ENCODE measurements at regions not wholly inside any gene's neighbourhood (a gene's known extent, or its start where the extent isn't known, plus 50 kb on each side); places are given as distances from the start of the nearest gene placed in this dataset.

- H3K4me1 ChIP-seq (ENCODE audit: control insufficient read depth, low read length), result no peaks in the 10 kb centered on the region
- H3K4me3 ChIP-seq (ENCODE audit: low read length), result no peak overlapping the region
- H3F3A ChIP-seq (ENCODE audit: control insufficient read depth, insufficient read depth), result no peaks in the 10 kb centered on the region
- H3K27ac ChIP-seq (ENCODE audit: low read depth, low read length), result no peak overlapping the region
- no peaks in the 10 kb centered on the region for H3K36me3 ChIP-seq (ENCODE audit: control insufficient read depth, low read length)
- no peaks in the 10 kb centered on the region for H3K9me2 ChIP-seq (replicated peaks; ENCODE audit: control insufficient read depth, low read length)
- H3K27me3 ChIP-seq (ENCODE audit: control insufficient read depth, low read length), result peaks cover 7% of the 10 kb centered on the region; the same call in 1 of the 2 replicates
- TF ChIP-seq EZH2phosphoT487 (IDR thresholded peaks at IDR 0.05; ENCODE audit: borderline replicate concordance, low read length) (no peak), CTCF (IDR thresholded peaks at IDR 0.05; ENCODE audit: low read depth, low read length, poor library complexity, severe bottlenecking) (no peak)
- no peak overlapping the region for H3K4me2 ChIP-seq (ENCODE audit: low read length)
- no peaks in the 10 kb centered on the region for H4K20me1 ChIP-seq (ENCODE audit: control insufficient read depth, insufficient read depth, low read depth, low read length)
- H3K79me2 ChIP-seq (ENCODE audit: control insufficient read depth, low read length), result no peaks in the 10 kb centered on the region
- H3K9me3 ChIP-seq (ENCODE audit: control insufficient read depth, insufficient read depth, low read length), result no peaks in the 10 kb centered on the region; the same call in 1 of the 2 replicates
Observed at GRCh38 chr14:76678244-76678800, 82.9 kb upstream of the VASH1 start.

GRCh38 chr14:76682367-76682766 lies 78.9 kb upstream of the VASH1 start:
- Histone ChIP-seq H4K20me1 (ENCODE audit: control insufficient read depth, insufficient read depth, low read depth, low read length) (no peaks in the 10 kb centered on the region), H3K36me3 (ENCODE audit: control insufficient read depth, low read length) (no peaks in the 10 kb centered on the region), H3K4me3 (ENCODE audit: low read length) (no peak overlapping the region), H3K9me3 (ENCODE audit: control insufficient read depth, insufficient read depth, low read length) (no peaks in the 10 kb centered on the region; the same call in 1 of the 2 replicates), H3K4me1 (ENCODE audit: control insufficient read depth, low read length) (no peaks in the 10 kb centered on the region), H3K79me2 (ENCODE audit: control insufficient read depth, low read length) (no peaks in the 10 kb centered on the region), H3F3A (ENCODE audit: control insufficient read depth, insufficient read depth) (no peaks in the 10 kb centered on the region), H3K9me2 (replicated peaks; ENCODE audit: control insufficient read depth, low read length) (no peaks in the 10 kb centered on the region), H3K27me3 (ENCODE audit: control insufficient read depth, low read length) (no peaks in the 10 kb centered on the region; the same call in 1 of the 2 replicates), H3K4me2 (ENCODE audit: low read length) (no peak overlapping the region), H3K27ac (ENCODE audit: low read depth, low read length) (no peak overlapping the region)
- no peak for TF ChIP-seq CTCF (IDR thresholded peaks at IDR 0.05; ENCODE audit: low read depth, low read length, poor library complexity, severe bottlenecking)

GRCh38 chr14:76686646-76687045 lies 74.6 kb upstream of the VASH1 start:
- Histone ChIP-seq H3K9me2 (replicated peaks; ENCODE audit: control insufficient read depth, low read length) (no peaks in the 10 kb centered on the region), H3K9me3 (ENCODE audit: control insufficient read depth, insufficient read depth, low read length) (no peaks in the 10 kb centered on the region; the same call in 1 of the 2 replicates), H3K79me2 (ENCODE audit: control insufficient read depth, low read length) (no peaks in the 10 kb centered on the region), H4K20me1 (ENCODE audit: control insufficient read depth, insufficient read depth, low read depth, low read length) (no peaks in the 10 kb centered on the region), H3K36me3 (ENCODE audit: control insufficient read depth, low read length) (no peaks in the 10 kb centered on the region), H3K27ac (ENCODE audit: low read depth, low read length) (no peak overlapping the region), H3K4me3 (ENCODE audit: low read length) (no peak overlapping the region), H3K4me2 (ENCODE audit: low read length) (no peak overlapping the region), H3K27me3 (ENCODE audit: control insufficient read depth, low read length) (no peaks in the 10 kb centered on the region; the same call in none of the 2 replicates), H3K4me1 (ENCODE audit: control insufficient read depth, low read length) (no peaks in the 10 kb centered on the region), H3F3A (ENCODE audit: control insufficient read depth, insufficient read depth) (no peaks in the 10 kb centered on the region)
- TF ChIP-seq EZH2phosphoT487 (IDR thresholded peaks at IDR 0.05; ENCODE audit: borderline replicate concordance, low read length) (no peak), CTCF (IDR thresholded peaks at IDR 0.05; ENCODE audit: low read depth, low read length, poor library complexity, severe bottlenecking) (no peak)
